Fibroblast of lung (primary cell): ENCODE measurements at regions not wholly inside any gene's neighbourhood (a gene's known extent, or its start where the extent isn't known, plus 50 kb on each side); places are given as distances from the start of the nearest gene placed in this dataset.
"Not testable (repeated sequence)": the region's sequence is repeated elsewhere in the genome, so short reads cannot be mapped to it uniquely, and the experiment has no call there.

Source experiments
- DNase-seq, 2 donors: peaks; one replicate each; pipeline versions ENCODE4 v3.0.0 to v3.0.0-alpha.2; 2010; ENCODE audit warnings: low read depth in 2 of 2
- H2AFZ ChIP-seq: 2 replicates; pipeline ENCODE4 v1.5.1; 2012; ENCODE audit warnings: low read length, control low read depth, inconsistent platforms
- H3K27ac ChIP-seq: 2 replicates; pipeline ENCODE4 v1.5.1; 2011; ENCODE audit warnings: low read length, control low read depth; ENCODE audit not compliant: insufficient read depth
- H3K27me3 ChIP-seq: 2 replicates; pipeline ENCODE4 v1.5.1; 2011; ENCODE audit warnings: mild to moderate bottlenecking, low read length; ENCODE audit not compliant: control insufficient read depth, insufficient read depth
- H3K36me3 ChIP-seq: 2 replicates; pipeline ENCODE4 v1.5.1; 2011; ENCODE audit warnings: low read length; ENCODE audit not compliant: control insufficient read depth, insufficient read depth
- H3K4me1 ChIP-seq: 2 replicates; pipeline ENCODE4 v1.5.1; 2011; ENCODE audit warnings: low read length; ENCODE audit not compliant: control insufficient read depth, insufficient read depth; ENCODE audit errors: extremely low read depth
- H3K4me2 ChIP-seq: 2 replicates; pipeline ENCODE4 v1.5.1; 2011; ENCODE audit warnings: low read length, control low read depth; ENCODE audit not compliant: insufficient read depth; ENCODE audit errors: extremely low read depth
- H3K4me3 ChIP-seq, 4 experiments: fragments of 200-600 bp in 1 of 4; sonication (generic) in 1 of 4; replicated peaks in 1 of 4; 2 replicates each; pipeline ENCODE4 v1.5.1; 2011 to 2016; ENCODE audit warnings: low read length in 4 of 4, low read depth in 3 of 4, mild to moderate bottlenecking in 3 of 4, control low read depth in 2 of 4, inconsistent platforms in 1 of 4, mixed read lengths in 1 of 4; ENCODE audit not compliant: insufficient read depth in 1 of 4; ENCODE audit errors: control extremely low read depth in 1 of 4
- H3K79me2 ChIP-seq: 2 replicates; pipeline ENCODE4 v1.5.1; 2012; ENCODE audit warnings: mild to moderate bottlenecking, low read length, inconsistent platforms; ENCODE audit not compliant: control insufficient read depth, insufficient read depth
- H3K9ac ChIP-seq: 2 replicates; pipeline ENCODE4 v1.5.1; 2011; ENCODE audit warnings: mild to moderate bottlenecking, low read length, control low read depth; ENCODE audit not compliant: insufficient read depth
- H3K9me3 ChIP-seq: 2 replicates; pipeline ENCODE4 v1.5.1; 2012; ENCODE audit warnings: low read depth, low read length; ENCODE audit not compliant: control insufficient read depth, insufficient read depth
- H4K20me1 ChIP-seq: 2 replicates; pipeline ENCODE4 v1.5.1; 2011; ENCODE audit warnings: low read length; ENCODE audit not compliant: control insufficient read depth, insufficient read depth; ENCODE audit errors: extremely low read depth
- CTCF ChIP-seq, 2 donors: IDR thresholded peaks in 1 of 2; conservative IDR thresholded peaks in 1 of 2; 1 replicate in 1 of 2; 2 replicates in 1 of 2; pipeline ENCODE4 v1.5.1; 2011 to 2012; ENCODE audit warnings: low read length in 2 of 2, control low read depth in 1 of 2, inconsistent platforms in 1 of 2, low read depth in 1 of 2, mild to moderate bottlenecking in 1 of 2
- EZH2 ChIP-seq: IDR thresholded peaks from 2 replicates; pipeline ENCODE4 v1.5.1; 2012; ENCODE audit warnings: low read length, control low read depth, mild to moderate bottlenecking; ENCODE audit errors: missing control alignments

- H3K79me2 ChIP-seq = no peaks in the 10 kb centered on the region
- no peak overlapping the region for H3K4me3 ChIP-seq
- no peaks in the 10 kb centered on the region for H3K4me1 ChIP-seq
- no peaks in the 10 kb centered on the region for H3K9me3 ChIP-seq
- H3K27ac ChIP-seq = no peak overlapping the region
- H4K20me1 ChIP-seq = no peaks in the 10 kb centered on the region
- H3K9ac ChIP-seq = no peak overlapping the region
- H2AFZ ChIP-seq = no peak overlapping the region
- DNase-seq = no peak
- TF ChIP-seq EZH2 = no peak
- no peak for TF ChIP-seq CTCF (conservative IDR thresholded peaks at IDR 0.05 in 1 of 2, IDR thresholded peaks at IDR 0.05 in 1 of 2; ENCODE audit: low read depth in 1 of 2, low read length in 2 of 2)
- H3K36me3 ChIP-seq = no peaks in the 10 kb centered on the region
- H3K27me3 ChIP-seq = no peaks in the 10 kb centered on the region
- no peak overlapping the region for H3K4me2 ChIP-seq
These were observed 1551.5 kb upstream of the SEL1L start for GRCh38 chr14:83085136-83085535.

DNA sequence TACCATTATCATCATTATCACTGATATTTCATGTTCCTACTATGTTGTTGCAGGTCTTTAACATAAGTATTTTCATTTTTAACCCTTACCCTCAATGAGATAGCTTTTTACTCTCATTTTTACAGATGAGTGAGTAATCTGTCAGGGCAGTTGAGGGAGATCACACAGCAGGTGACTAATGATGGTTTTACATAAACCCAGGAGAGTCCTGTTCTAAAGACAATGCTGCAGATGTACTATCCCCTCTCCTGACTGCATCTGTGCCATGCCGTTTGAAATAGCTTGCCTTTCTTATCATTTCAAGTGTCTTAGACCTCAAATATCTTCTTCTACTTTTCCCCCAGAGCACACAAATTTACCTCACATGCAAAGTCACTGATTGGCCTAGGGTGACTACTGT, 1552.1 kb upstream of the SEL1L start:
- Histone ChIP-seq H3K79me2 (no peaks in the 10 kb centered on the region), H3K4me2 (no peak overlapping the region), H3K9me3 (no peaks in the 10 kb centered on the region), H2AFZ (no peak overlapping the region), H3K4me3 (no peak overlapping the region), H4K20me1 (no peaks in the 10 kb centered on the region), H3K4me1 (no peaks in the 10 kb centered on the region), H3K36me3 (no peaks in the 10 kb centered on the region), H3K9ac (no peak overlapping the region), H3K27ac (no peak overlapping the region), H3K27me3 (no peaks in the 10 kb centered on the region)
- DNase-seq = no peak
- TF ChIP-seq CTCF (conservative IDR thresholded peaks at IDR 0.05 in 1 of 2, IDR thresholded peaks at IDR 0.05 in 1 of 2; ENCODE audit: low read depth in 1 of 2, low read length in 2 of 2) (no peak), EZH2 (no peak)

DNA sequence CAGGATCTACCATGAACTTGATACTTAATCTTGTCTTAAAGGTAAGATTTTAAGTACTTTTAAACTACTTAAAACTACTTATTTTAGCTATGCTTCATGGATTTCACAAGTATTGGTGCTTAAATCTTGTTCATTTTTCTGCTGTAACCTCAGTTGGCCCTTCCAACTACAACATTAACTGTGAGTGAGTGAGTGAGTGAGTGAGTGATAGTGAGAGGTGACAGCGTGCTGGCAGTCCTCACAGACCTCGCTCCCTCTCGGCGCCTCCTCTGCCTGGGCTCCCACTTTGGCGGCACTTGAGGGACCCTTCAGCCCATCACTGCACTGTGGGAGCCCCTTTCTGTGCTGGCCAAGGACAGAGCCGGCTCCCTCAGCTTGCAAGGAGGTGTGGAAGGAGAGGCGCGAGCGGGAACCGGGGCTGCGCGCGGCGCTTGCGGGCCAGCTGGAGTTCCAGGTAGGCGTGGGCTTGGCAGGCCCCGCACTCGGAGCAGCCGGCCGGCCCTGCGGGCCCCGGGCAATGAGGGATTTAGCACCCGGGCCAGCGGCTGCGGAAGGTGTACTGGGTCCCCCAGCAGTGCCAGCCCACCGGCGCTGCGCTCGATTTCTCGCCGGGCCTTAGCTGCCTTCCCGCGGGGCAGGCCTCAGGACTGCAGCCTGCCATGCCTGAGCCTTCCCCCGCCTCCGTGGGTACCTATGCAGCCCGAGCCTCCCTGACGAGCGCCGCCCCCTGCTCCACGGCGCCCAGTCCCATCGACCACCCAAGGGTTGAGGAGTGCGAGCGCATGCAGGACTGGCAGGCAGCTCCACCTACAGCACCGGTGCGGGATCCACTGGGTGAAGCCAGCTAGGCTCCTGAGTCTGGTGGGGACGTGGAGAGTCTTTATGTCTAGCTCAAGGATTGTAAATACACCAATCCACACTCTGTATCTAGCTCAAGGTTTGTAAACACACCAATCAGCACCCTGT, 1558.6 kb upstream of the SEL1L start:
- H3K4me3 ChIP-seq, H3K9me3 ChIP-seq, H3K4me2 ChIP-seq, H3K79me2 ChIP-seq, H3K9ac ChIP-seq, H3K36me3 ChIP-seq, H2AFZ ChIP-seq, H3K4me1 ChIP-seq, H3K27me3 ChIP-seq, H4K20me1 ChIP-seq, H3K27ac ChIP-seq: not testable (repeated sequence)
- peak in 1 of 2 donors; percentile 4 for DNase-seq
